ENCODE measurements at regions not wholly inside any gene's neighbourhood (a gene's known extent, or its start where the extent isn't known, plus 50 kb on each side); places are given as distances from the start of the nearest gene placed in this dataset.

- no CpG with 5 or more reads among the region's 3 CpGs for WGBS (ENCODE audit: extremely low coverage, insufficient read length, low lambda C conversion rate)
- no peak overlapping the region for H2BK120ac ChIP-seq (ENCODE audit: low read depth, low read length, poor library complexity, severe bottlenecking)
- H3K27me3 Mint-ChIP-seq (ENCODE audit: low read depth): no peaks in the 10 kb centered on the region
- DNase-seq: no peak
- H3K56ac ChIP-seq (ENCODE audit: insufficient read length, low read depth, low read length): no peak overlapping the region
- H3K27ac ChIP-seq (ENCODE audit: insufficient read length, low read depth, low read length): no peak overlapping the region
- H3K9me3 ChIP-seq (ENCODE audit: control insufficient read depth, low read depth, low read length): no peaks in the 10 kb centered on the region
- H3K36me3 Mint-ChIP-seq (ENCODE audit: insufficient read depth in 1 of 3, low read depth in 3 of 3): peaks cover 0 to 15% (median 10%) of the 10 kb centered on the region in 3 experiments; a peak in 6 of 7 replicates
- H4K20me1 ChIP-seq (ENCODE audit: control insufficient read depth, insufficient read depth, insufficient read length): no peaks in the 10 kb centered on the region
- H3K27ac Mint-ChIP-seq: no peak overlapping the region
- peaks cover 2 to 5% of the 10 kb centered on the region in 2 experiments; a peak in 2 of 4 replicates for H3K4me1 Mint-ChIP-seq
- H3K9me3 Mint-ChIP-seq: peaks cover 0 to 14% of the 10 kb centered on the region in 2 experiments; a peak in 2 of 5 replicates
- TF ChIP-seq CTCF (conservative IDR thresholded peaks at IDR 0.05): no peak
- no peak overlapping the region for H2AFZ ChIP-seq (ENCODE audit: low read length)
- H2BK20ac ChIP-seq (ENCODE audit: low read depth, low read length, poor library complexity, severe bottlenecking): no peak overlapping the region
- no peaks in the 10 kb centered on the region; the same call in 1 of the 2 replicates for H3K4me1 ChIP-seq (ENCODE audit: insufficient read depth, low read length)
- H3K14ac ChIP-seq (ENCODE audit: insufficient read depth, low read length): no peak overlapping the region
- no peaks in the 10 kb centered on the region for H3K27me3 ChIP-seq (ENCODE audit: insufficient read depth, low read length)
- H2BK15ac ChIP-seq (ENCODE audit: low read depth, low read length): no peak overlapping the region
- no peaks in the 10 kb centered on the region for H3K79me2 ChIP-seq (ENCODE audit: insufficient read depth, low read length)
- no peak overlapping the region for H2AK5ac ChIP-seq (ENCODE audit: insufficient read length, low read length)
- H2BK12ac ChIP-seq (ENCODE audit: insufficient read length, low read depth, low read length): no peak overlapping the region
- H4K5ac ChIP-seq (ENCODE audit: insufficient read length, low read depth, low read length): no peak overlapping the region
- no peak overlapping the region for H4K91ac ChIP-seq (ENCODE audit: insufficient read length, low read depth, low read length)
- no peak overlapping the region for H3K4me2 ChIP-seq (ENCODE audit: insufficient read depth, insufficient read length, low read length)
- H3K23ac ChIP-seq (ENCODE audit: insufficient read length, low read depth, low read length): no peak overlapping the region
- no peak overlapping the region for H3K9ac ChIP-seq (ENCODE audit: extremely low read depth, insufficient read length, low read length)
- H3K4ac ChIP-seq (ENCODE audit: low read depth, low read length): no peak overlapping the region
- no peaks in the 10 kb centered on the region for H3K79me1 ChIP-seq (ENCODE audit: insufficient read depth, low read depth, low read length, poor library complexity, severe bottlenecking)
- no peaks in the 10 kb centered on the region for H3K23me2 ChIP-seq (ENCODE audit: insufficient read length, low read depth, low read length, poor library complexity, severe bottlenecking)
- H4K8ac ChIP-seq (replicated peaks; ENCODE audit: insufficient read length, low read depth, low read length): no peak overlapping the region
- no peak overlapping the region for H3T11ph ChIP-seq (ENCODE audit: low read length)
- H3K18ac ChIP-seq (ENCODE audit: insufficient read length, low read depth, low read length): no peak overlapping the region
- no peak overlapping the region for H3K4me3 Mint-ChIP-seq
- no peak overlapping the region for H2BK5ac ChIP-seq (ENCODE audit: insufficient read length, low read length)
Observed at GRCh38 chr3:162555761-162556160, 1059.2 kb downstream of the OTOL1 start.

Measured in H9 (cell line).